DND-41 (cell line): ENCODE measurements at regions not wholly inside any gene's neighbourhood (a gene's known extent, or its start where the extent isn't known, plus 50 kb on each side); places are given as distances from the start of the nearest gene placed in this dataset.

Source experiments
- ATAC-seq: fragments of 200-7000 bp; cut with Tn5 transposase; 3 replicates; pipeline ENCODE4 v1.9.1; 2021; ENCODE audit warnings: low read depth; ENCODE audit not compliant: insufficient read depth
- DNase-seq: peaks from one replicate; pipeline ENCODE4 v3.0.0-alpha.2; 2020
- H2AFZ ChIP-seq: 2 replicates; pipeline ENCODE4 v1.6.0; 2012; ENCODE audit warnings: low read depth, low read length
- H3K27ac ChIP-seq: 2 replicates; pipeline ENCODE4 v1.5.1; 2012; ENCODE audit warnings: low read length, inconsistent platforms
- H3K27me3 ChIP-seq: fragments of 200-600 bp; sonication (generic); 2 replicates; pipeline ENCODE4 v1.6.0; 2012; ENCODE audit warnings: low read length, mild to moderate bottlenecking, inconsistent platforms; ENCODE audit not compliant: insufficient read depth, poor library complexity
- H3K36me3 ChIP-seq: 2 replicates; pipeline ENCODE4 v1.5.1; 2012; ENCODE audit warnings: low read length, inconsistent platforms; ENCODE audit not compliant: insufficient read depth
- H3K4me1 ChIP-seq: 2 replicates; pipeline ENCODE4 v1.5.1; 2012; ENCODE audit warnings: mild to moderate bottlenecking, low read length; ENCODE audit not compliant: insufficient read depth
- H3K4me2 ChIP-seq: 2 replicates; pipeline ENCODE4 v1.6.0; 2012; ENCODE audit warnings: mild to moderate bottlenecking, moderate library complexity, low read length, inconsistent platforms; ENCODE audit not compliant: insufficient read depth
- H3K4me3 ChIP-seq, 2 experiments: fragments of 200-600 bp in 1 of 2; shearing (Covaris generic) in 1 of 2; 2 replicates each; pipeline ENCODE4 v1.5.1; 2012 to 2016; ENCODE audit warnings: inconsistent platforms in 2 of 2, low read length in 2 of 2, mild to moderate bottlenecking in 2 of 2, low read depth in 1 of 2, moderate library complexity in 1 of 2
- H3K79me2 ChIP-seq: 2 replicates; pipeline ENCODE4 v1.6.0; 2012; ENCODE audit warnings: low read length, inconsistent platforms; ENCODE audit not compliant: insufficient read depth
- H3K9ac ChIP-seq: 2 replicates; pipeline ENCODE4 v1.6.0; 2012; ENCODE audit warnings: low read depth, mild to moderate bottlenecking, inconsistent platforms, low read length, moderate library complexity
- H3K9me3 ChIP-seq: 2 replicates; pipeline ENCODE4 v1.5.1; 2012; ENCODE audit warnings: low read length, moderate library complexity, mild to moderate bottlenecking, inconsistent platforms; ENCODE audit not compliant: insufficient read depth, severe bottlenecking
- H4K20me1 ChIP-seq: 2 replicates; pipeline ENCODE4 v1.6.0; 2012; ENCODE audit warnings: low read length; ENCODE audit not compliant: insufficient read depth
- EZH2 ChIP-seq: IDR thresholded peaks from 3 replicates; pipeline ENCODE4 v1.6.1; 2012; ENCODE audit warnings: borderline replicate concordance, low read depth, mild to moderate bottlenecking, moderate library complexity, low read length, inconsistent platforms; ENCODE audit not compliant: severe bottlenecking
- TF ChIP-seq, protein P1 (sequence below): IDR thresholded peaks from 2 replicates; pipeline ENCODE4 v1.5.1; 2012; ENCODE audit warnings: borderline replicate concordance, low read length, moderate library complexity, mild to moderate bottlenecking; ENCODE audit not compliant: poor library complexity, severe bottlenecking; ENCODE audit errors: extremely low read depth

DNA sequence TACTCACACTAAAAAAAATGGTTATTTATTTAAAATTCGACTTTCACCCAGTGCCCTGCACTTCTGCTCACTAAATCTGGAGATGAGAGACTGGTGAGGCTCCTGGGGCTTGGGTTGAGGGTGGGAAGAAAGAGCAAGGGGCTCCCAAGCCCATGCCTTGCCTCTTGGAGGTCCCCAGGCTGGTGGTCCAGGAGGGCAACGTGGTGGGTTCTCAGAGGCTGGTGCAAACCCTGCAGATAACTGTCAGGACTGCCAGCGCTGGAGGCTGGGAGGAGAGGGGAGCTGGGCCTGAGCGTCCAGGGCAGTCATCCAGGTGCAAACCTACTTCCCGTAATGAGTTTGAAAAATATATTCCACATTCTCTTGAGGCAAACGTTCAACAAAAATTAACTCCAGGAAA, 528.3 kb downstream of the GLRX3 start:
- no peaks in the 10 kb centered on the region for H3K79me2 ChIP-seq
- no peaks in the 10 kb centered on the region for H3K9me3 ChIP-seq
- H3K4me1 ChIP-seq, result no peaks in the 10 kb centered on the region
- no peak overlapping the region for H3K4me2 ChIP-seq
- no peaks in the 10 kb centered on the region for H4K20me1 ChIP-seq
- no peaks in the 10 kb centered on the region for H3K36me3 ChIP-seq
- no peak overlapping the region for H2AFZ ChIP-seq
- no peak overlapping the region for H3K9ac ChIP-seq
- no peak for ATAC-seq
- no peak overlapping the region for H3K4me3 ChIP-seq
- DNase-seq, result no peak
- TF ChIP-seq, protein P1, sequence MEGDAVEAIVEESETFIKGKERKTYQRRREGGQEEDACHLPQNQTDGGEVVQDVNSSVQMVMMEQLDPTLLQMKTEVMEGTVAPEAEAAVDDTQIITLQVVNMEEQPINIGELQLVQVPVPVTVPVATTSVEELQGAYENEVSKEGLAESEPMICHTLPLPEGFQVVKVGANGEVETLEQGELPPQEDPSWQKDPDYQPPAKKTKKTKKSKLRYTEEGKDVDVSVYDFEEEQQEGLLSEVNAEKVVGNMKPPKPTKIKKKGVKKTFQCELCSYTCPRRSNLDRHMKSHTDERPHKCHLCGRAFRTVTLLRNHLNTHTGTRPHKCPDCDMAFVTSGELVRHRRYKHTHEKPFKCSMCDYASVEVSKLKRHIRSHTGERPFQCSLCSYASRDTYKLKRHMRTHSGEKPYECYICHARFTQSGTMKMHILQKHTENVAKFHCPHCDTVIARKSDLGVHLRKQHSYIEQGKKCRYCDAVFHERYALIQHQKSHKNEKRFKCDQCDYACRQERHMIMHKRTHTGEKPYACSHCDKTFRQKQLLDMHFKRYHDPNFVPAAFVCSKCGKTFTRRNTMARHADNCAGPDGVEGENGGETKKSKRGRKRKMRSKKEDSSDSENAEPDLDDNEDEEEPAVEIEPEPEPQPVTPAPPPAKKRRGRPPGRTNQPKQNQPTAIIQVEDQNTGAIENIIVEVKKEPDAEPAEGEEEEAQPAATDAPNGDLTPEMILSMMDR, result no peak
- TF ChIP-seq EZH2, result no peak
- no peaks in the 10 kb centered on the region for H3K27me3 ChIP-seq
- no peak overlapping the region for H3K27ac ChIP-seq

DNA sequence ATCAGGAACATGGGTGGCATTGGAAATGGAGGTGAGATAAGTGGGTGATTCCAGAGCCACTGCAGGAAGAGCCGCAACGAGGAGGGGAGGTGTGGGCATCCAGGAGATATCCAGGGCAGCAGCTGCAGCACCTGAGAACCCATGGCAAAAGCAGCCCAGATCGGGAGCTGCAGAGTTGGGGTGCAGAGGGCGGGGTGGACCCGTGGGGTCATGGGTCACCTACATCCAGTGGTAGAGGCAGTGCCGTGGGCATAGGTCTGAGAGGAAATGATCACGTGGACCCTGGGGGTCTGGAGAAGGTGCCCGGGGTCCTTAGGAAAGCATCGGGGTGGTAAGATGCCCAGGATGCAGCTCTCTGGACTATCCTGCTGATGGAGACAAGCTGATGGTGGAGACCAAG, 530.0 kb downstream of the GLRX3 start:
- H3K4me2 ChIP-seq, result no peak overlapping the region
- no peaks in the 10 kb centered on the region for H3K36me3 ChIP-seq
- no peaks in the 10 kb centered on the region for H3K79me2 ChIP-seq
- no peak overlapping the region for H3K4me3 ChIP-seq
- H2AFZ ChIP-seq, result no peak overlapping the region
- H3K4me1 ChIP-seq, result no peaks in the 10 kb centered on the region
- no peaks in the 10 kb centered on the region for H3K27me3 ChIP-seq
- no peak overlapping the region for H3K9ac ChIP-seq
- no peak for TF ChIP-seq EZH2
- TF ChIP-seq, protein P1, result no peak
- DNase-seq (no peak), ATAC-seq (no peak)
- no peak overlapping the region for H3K27ac ChIP-seq
- H3K9me3 ChIP-seq, result peaks cover 2% of the 10 kb centered on the region
- no peaks in the 10 kb centered on the region for H4K20me1 ChIP-seq

DNA sequence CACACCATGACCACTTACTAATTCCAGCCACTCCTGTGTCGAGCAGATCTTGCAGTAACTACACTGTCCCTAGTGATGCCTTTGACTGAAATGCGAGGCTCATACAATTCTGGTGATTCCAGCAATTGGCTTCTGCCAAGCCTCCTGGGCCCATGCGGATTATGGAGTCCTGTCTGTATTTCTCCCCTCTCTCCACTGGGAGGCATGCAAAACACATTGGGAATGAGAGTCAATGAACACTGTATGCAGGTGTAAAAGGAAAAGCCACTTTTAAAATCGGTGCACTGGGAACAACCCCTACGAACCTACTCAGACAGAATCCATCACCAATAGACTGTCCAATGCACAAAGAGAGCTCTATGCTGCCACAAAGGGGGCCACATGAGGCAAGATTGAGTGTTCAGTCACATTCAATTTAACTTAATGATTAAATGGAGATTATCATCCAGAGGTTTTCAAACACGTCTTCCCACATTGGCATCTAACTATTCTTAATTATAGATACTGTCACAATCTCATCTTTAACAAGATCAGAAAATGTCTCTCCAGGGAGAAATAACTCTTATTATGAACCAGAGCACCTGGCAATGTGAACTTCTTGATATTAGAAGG, 550.6 kb downstream of the GLRX3 start:
- H3K9me3 ChIP-seq, result peaks cover 4% of the 10 kb centered on the region
- H3K4me3 ChIP-seq, result no peak overlapping the region
- ATAC-seq (no peak), DNase-seq (no peak)
- H3K27ac ChIP-seq, result no peak overlapping the region
- no peak overlapping the region for H3K9ac ChIP-seq
- H3K4me1 ChIP-seq, result no peaks in the 10 kb centered on the region
- H3K79me2 ChIP-seq, result no peaks in the 10 kb centered on the region
- H3K27me3 ChIP-seq, result peaks cover 3% of the 10 kb centered on the region
- TF ChIP-seq, protein P1, result peak; percentile 30
- TF ChIP-seq EZH2, result no peak
- no peak overlapping the region for H3K4me2 ChIP-seq
- H3K36me3 ChIP-seq, result no peaks in the 10 kb centered on the region
- no peak overlapping the region for H2AFZ ChIP-seq
- no peaks in the 10 kb centered on the region for H4K20me1 ChIP-seq
